GM10266 (cell line): ENCODE measurements at regions not wholly inside any gene's neighbourhood (a gene's known extent, or its start where the extent isn't known, plus 50 kb on each side); places are given as distances from the start of the nearest gene placed in this dataset.

Experiments used
- DNase-seq: peaks from one replicate; pipeline ENCODE4 v3.0.0; 2012; ENCODE audit errors: extremely low spot score
- TF ChIP-seq, protein P1 (sequence below): IDR thresholded peaks from 2 replicates; pipeline ENCODE4 v1.5.1; 2012; ENCODE audit warnings: mild to moderate bottlenecking, low read depth; ENCODE audit not compliant: control insufficient read depth, insufficient read depth; ENCODE audit errors: missing control alignments

DNA sequence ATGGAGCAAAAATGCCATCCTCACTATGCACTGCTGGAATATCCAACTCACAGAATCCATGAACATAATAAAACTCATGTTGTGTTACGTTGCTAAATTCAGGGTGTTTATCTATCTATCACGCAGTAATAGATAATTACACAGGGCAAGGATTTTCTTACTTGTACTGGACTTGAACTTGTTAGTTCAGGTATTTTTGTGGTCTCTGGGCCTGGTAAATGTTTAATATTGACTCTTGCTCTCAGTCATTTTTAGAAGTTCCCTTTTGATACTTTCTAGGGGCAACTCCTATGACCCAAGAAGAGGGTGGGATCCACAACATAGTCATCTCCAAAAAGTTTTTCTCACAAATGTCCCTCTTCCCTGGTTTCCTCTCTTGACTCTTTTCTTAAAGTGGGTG lies 522.4 kb upstream of the IGFBP7 start:
- no peak for DNase-seq
- TF ChIP-seq, protein P1, sequence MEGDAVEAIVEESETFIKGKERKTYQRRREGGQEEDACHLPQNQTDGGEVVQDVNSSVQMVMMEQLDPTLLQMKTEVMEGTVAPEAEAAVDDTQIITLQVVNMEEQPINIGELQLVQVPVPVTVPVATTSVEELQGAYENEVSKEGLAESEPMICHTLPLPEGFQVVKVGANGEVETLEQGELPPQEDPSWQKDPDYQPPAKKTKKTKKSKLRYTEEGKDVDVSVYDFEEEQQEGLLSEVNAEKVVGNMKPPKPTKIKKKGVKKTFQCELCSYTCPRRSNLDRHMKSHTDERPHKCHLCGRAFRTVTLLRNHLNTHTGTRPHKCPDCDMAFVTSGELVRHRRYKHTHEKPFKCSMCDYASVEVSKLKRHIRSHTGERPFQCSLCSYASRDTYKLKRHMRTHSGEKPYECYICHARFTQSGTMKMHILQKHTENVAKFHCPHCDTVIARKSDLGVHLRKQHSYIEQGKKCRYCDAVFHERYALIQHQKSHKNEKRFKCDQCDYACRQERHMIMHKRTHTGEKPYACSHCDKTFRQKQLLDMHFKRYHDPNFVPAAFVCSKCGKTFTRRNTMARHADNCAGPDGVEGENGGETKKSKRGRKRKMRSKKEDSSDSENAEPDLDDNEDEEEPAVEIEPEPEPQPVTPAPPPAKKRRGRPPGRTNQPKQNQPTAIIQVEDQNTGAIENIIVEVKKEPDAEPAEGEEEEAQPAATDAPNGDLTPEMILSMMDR = no peak

DNA sequence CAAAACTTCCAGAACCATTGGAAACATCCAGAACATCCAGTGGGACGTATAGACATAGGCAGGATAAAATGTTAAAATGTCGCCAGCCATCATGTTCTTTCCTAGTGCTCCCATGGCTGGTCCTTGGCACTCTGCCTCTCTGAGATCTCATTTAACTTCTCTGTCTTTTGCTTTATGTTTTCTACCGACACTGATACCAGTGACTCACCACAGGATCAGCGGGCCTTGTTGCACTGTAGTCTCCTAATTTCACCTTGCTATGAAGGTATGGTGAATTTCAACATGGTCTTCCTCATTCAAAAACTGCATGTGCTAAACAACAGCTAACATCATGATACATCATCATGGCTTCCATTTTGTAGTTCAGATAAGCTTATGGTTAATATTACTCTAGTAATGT lies 521.0 kb upstream of the IGFBP7 start:
- TF ChIP-seq, protein P1 = no peak
- DNase-seq = no peak

DNA sequence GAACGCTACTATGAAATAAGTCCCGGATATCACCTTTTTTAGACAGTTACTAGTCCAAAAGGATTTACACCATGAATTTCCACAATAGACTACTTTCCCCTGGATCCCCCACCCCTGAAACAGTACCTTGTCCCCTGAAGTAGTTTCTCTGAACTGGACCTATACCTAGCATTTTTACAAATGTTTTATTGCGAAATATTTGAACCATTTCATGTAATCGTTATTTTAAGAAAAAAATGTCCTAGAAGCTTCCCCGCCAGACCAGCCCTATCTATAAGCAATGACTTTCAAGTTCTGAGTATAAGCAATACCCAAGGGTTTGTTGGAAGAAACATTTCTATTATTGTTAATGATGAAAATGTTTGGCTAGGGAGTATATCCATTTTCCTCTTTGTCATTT lies 517.8 kb upstream of the IGFBP7 start:
- TF ChIP-seq, protein P1 = no peak
- no peak for DNase-seq

DNA sequence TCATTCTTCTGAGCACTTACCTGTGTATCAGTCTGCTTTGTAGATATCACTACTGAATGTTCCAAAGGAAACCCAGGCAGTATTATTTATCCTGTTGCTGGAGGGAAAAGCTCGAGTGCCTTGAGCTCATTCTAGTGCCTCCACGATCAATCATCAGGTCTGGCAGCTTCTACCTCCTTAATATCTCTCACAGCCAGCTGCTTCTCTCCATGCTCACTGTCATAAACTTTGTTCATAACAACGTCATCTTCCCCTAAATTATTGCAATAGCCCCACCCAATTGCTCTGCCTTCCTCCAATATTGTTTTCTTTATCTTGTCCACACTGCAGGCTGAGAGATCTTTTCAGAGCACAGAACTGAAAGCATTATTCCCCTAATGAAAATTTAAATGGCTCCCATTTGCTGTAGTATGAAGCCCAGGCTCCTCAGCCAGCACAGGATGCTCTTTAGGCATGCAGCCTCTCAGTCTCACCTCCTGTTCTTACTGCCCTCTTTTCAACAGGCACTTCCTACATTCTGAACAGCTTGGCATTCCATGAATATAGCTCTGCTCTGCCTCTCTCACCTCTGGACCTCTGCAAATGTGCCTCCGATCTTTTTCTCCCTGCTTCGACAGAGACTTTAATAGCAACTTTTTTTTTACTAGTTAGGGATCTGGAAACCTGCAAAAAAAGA lies 504.2 kb upstream of the IGFBP7 start:
- DNase-seq = no peak
- TF ChIP-seq, protein P1 = no peak

DNA sequence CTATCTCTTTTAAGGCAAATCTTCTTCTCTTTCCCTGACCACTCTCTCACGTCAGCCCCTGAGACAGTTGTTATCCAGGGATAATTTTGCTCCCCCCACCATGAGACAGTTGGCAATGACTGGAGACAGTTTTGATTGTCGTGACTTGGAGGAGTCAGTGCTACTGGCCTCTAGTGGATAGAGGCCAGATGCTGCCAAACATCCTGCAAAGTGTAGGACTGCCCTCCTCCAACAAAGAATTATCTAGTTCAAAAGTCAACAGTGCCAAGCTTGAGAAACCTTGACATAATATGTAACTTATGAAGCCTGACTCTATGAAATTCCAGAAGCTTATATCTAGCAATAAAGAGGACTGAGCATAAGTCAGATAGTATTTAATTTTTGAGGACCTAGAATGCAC lies 502.1 kb upstream of the IGFBP7 start:
- TF ChIP-seq, protein P1 = no peak

DNA sequence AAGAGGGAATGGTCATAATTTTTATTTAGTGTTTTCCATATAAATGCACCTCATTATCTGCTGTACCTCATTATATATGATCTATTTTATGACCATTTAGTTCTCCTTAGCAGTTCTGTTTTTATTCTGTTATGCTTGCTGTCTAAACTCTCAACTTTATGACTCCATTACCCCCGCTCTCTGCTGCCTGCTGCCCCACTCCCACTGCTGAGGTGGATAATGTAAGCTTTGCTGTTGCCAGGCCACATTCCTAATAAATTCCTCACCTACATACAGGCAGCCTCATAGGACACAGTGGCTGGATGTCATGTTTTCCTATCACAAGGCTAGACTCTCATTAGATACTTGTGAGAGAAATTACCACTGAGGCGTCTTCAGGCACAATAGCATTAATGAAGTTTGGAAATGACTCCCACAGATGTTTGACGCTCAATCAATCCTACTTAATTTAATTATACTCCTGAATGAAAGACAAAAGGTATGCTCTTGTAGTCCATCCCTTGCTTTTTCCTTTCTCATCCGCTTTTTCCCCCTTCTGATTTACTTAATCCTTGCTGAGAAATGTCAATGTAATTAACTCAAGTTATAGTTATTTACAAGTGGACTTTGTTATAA lies 497.5 kb upstream of the IGFBP7 start:
- no peak for DNase-seq
- TF ChIP-seq, protein P1 = no peak

More for the DNA sequence above, 502.1 kb upstream of the IGFBP7 start:
- no peak for DNase-seq

DNA sequence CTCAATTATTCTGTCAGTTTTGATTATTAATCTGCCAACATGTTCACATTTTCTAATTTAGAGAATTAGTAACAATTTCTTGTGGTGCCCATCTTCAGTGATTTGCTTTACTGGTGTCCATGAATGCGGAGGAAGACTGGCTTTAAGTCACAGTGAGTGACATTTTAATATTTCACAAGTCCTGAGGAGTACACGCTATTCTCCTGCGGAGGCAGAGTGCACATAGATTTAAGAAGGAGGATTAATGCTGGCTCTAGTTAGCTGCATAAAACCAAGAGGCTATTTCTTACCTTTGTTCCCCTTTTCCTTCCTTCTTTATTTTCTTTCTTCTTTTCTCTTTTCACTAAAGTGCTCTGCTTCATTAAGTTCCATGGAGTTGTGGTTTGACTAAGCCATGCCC lies 495.2 kb upstream of the IGFBP7 start:
- DNase-seq = no peak
- TF ChIP-seq, protein P1 = no peak
